Lower lobe of right lung (tissue), 2 donors: ENCODE measurements at regions not wholly inside any gene's neighbourhood (a gene's known extent, or its start where the extent isn't known, plus 50 kb on each side); places are given as distances from the start of the nearest gene placed in this dataset.
"Not testable (repeated sequence)": the region's sequence is repeated elsewhere in the genome, so short reads cannot be mapped to it uniquely, and the experiment has no call there.

Experiments
- ATAC-seq, 2 donors: fragments of 200-7000 bp; cut with Tn5 transposase; one replicate each; pipeline ENCODE4 v1.9.1; 2020 to 2022; ENCODE audit warnings: mild to moderate bottlenecking in 2 of 2, moderate library complexity in 2 of 2
- DNase-seq: peaks from one replicate; pipeline ENCODE4 v3.0.0-alpha.2; 2020
- H3K27ac ChIP-seq: fragments of 200-600 bp; one replicate; pipeline ENCODE4 v1.8.0; 2022
- H3K27me3 ChIP-seq: fragments of 200-600 bp; one replicate; pipeline ENCODE4 v1.8.0; 2022; ENCODE audit warnings: low read depth
- H3K36me3 ChIP-seq: fragments of 200-600 bp; one replicate; pipeline ENCODE4 v1.8.0; 2022; ENCODE audit warnings: mild to moderate bottlenecking
- H3K4me1 ChIP-seq: fragments of 200-600 bp; one replicate; pipeline ENCODE4 v1.8.0; 2022
- H3K4me3 ChIP-seq: fragments of 200-600 bp; one replicate; pipeline ENCODE4 v1.8.0; 2022; ENCODE audit warnings: mild to moderate bottlenecking
- H3K9me3 ChIP-seq: fragments of 200-600 bp; one replicate; pipeline ENCODE4 v1.8.0; 2022
- intact Hi-C: fragments of 100-400 bp; cut with DNase I; formaldehyde crosslinking; loops from one replicate; pipeline ENCODE4 v1.11.0; 2022
- TF ChIP-seq, protein P1 (sequence below): fragments of 200-600 bp; IDR thresholded peaks from one replicate; pipeline ENCODE4 v1.8.0; 2022; ENCODE audit warnings: antibody characterized with exemption, mild to moderate bottlenecking
- donor health status: DM: no; HTN: yes; CAD: no; lungs with severe emphysema.

DNA sequence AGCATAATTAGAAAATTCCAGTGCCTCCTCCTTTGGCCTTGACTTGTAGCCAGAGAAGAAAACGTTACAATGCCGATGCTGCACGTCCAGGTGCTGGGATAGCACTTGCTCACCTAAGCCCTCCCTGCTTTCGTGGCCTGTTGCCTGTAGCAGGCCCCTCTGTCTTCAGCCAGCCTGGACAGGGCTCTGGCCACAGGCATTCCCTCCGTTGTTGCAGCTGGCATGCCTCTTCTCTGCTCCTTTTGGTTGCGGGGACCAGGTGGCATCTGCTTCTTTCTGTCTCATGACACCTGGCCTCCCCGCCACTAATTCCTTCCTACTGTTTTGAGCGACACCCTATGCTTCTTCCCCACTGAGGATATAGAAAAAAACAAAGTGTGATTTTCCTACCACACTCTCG lies 54.6 kb upstream of the MORC3 start:
- ATAC-seq (no peak), DNase-seq (no peak)
- Histone ChIP-seq H3K4me3 (no peak overlapping the region), H3K27ac (no peak overlapping the region), H3K9me3 (no peaks in the 10 kb centered on the region), H3K27me3 (no peaks in the 10 kb centered on the region), H3K4me1 (peaks cover 4% of the 10 kb centered on the region), H3K36me3 (peaks cover 22% of the 10 kb centered on the region)
- intact Hi-C loops = no loop called here
- TF ChIP-seq, protein P1, sequence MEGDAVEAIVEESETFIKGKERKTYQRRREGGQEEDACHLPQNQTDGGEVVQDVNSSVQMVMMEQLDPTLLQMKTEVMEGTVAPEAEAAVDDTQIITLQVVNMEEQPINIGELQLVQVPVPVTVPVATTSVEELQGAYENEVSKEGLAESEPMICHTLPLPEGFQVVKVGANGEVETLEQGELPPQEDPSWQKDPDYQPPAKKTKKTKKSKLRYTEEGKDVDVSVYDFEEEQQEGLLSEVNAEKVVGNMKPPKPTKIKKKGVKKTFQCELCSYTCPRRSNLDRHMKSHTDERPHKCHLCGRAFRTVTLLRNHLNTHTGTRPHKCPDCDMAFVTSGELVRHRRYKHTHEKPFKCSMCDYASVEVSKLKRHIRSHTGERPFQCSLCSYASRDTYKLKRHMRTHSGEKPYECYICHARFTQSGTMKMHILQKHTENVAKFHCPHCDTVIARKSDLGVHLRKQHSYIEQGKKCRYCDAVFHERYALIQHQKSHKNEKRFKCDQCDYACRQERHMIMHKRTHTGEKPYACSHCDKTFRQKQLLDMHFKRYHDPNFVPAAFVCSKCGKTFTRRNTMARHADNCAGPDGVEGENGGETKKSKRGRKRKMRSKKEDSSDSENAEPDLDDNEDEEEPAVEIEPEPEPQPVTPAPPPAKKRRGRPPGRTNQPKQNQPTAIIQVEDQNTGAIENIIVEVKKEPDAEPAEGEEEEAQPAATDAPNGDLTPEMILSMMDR = no peak

DNA sequence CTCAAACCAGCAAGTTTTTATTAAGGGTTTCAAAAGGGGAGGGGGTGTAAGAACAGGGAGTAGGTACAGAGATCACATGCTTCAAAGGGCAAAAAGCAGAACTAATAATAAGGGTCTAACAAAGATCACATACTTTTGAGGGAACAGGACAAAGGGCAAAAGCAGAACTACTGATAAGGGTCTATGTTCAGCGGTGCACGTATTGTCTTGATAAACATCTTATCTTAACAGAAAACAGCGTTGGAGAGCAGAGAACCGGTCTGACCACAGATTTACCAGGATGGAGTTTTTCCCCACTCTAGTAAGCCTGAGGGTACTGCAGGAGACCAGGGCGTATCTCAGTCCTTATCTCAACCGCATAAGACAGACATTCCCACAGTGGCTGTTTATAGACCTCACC lies 52.2 kb upstream of the MORC3 start:
- intact Hi-C loops = not testable (repeated sequence)
- H3K36me3 ChIP-seq = peaks cover 16% of the 10 kb centered on the region

DNA sequence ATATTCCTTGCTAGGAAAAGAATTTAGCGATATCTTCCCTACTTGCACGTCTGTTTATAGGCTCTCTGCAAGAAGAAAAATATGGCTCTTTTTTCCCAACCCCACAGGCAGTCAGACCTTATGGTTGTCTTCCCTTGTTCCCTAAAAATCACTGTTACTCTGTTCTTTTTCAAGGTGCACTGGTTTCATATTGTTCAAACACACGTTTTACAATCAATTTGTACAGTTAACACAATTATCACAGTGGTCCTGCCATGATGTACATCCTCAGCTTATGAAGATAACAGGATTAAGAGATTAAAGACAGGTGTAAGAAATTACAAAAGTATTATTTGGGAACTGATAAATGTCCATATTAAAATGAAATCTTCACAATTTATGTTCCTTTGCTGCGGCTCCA lies 51.7 kb upstream of the MORC3 start:
- H3K27ac ChIP-seq, DNase-seq, H3K4me1 ChIP-seq, H3K27me3 ChIP-seq, H3K9me3 ChIP-seq, H3K4me3 ChIP-seq, ATAC-seq, intact Hi-C loops: not testable (repeated sequence)
- peaks cover 16% of the 10 kb centered on the region for H3K36me3 ChIP-seq

More for the DNA sequence above, 52.2 kb upstream of the MORC3 start:
- not testable (repeated sequence) for DNase-seq, H3K27me3 ChIP-seq, H3K4me3 ChIP-seq, H3K9me3 ChIP-seq, H3K27ac ChIP-seq, H3K4me1 ChIP-seq, ATAC-seq
